GM12878 (cell line): ENCODE measurements at regions not wholly inside any gene's neighbourhood (a gene's known extent, or its start where the extent isn't known, plus 50 kb on each side); places are given as distances from the start of the nearest gene placed in this dataset.

ENCODE experiments used
- ATAC-seq: fragments of 200-7000 bp; cut with Tn5 transposase; 3 replicates; pipeline ENCODE4 v1.9.1; 2020; ENCODE audit warnings: mild to moderate bottlenecking, moderate library complexity
- BruUV-seq: library from RNA; stranded (reverse); fragments of 400-500 nt; replicated peaks from 2 replicates; lab custom pipeline; 2021; lab: Mats Ljungman, UMichigan
- CTCF ChIA-PET: fragments of 300-600 bp; sonication (Branson Sonifier 250); formaldehyde crosslinking; extraction: SDS; loops from one replicate; lab custom pipeline; 2021; ENCODE audit warnings: inconsistent platforms; lab: Yijun Ruan, JAX
- POLR2A ChIA-PET: fragments of 350-600 bp; formaldehyde crosslinking; extraction: SDS; loops from one replicate; lab custom pipeline; 2021; ENCODE audit warnings: inconsistent platforms; lab: Charles Lee
- RAD21 ChIA-PET: fragments of 300-600 bp; sonication (Branson Sonifier 250); formaldehyde crosslinking; loops from one replicate; lab custom pipeline; 2023; ENCODE audit warnings: antibody characterized with exemption; ENCODE audit not compliant: unreplicated experiment; lab: Charles Lee
- SMC1A ChIA-PET: fragments of 300-600 bp; sonication (Branson Sonifier 250); formaldehyde crosslinking; loops from one replicate; lab custom pipeline; 2023; ENCODE audit not compliant: unreplicated experiment, uncharacterized antibody; lab: Charles Lee
- DNase-seq: peaks from one replicate; pipeline ENCODE4 v3.0.0-alpha.2; 2011; ENCODE audit warnings: low read depth, low spot score
- FAIRE-seq: peaks from 3 replicates; lab custom pipeline; 2011; peaks lifted over from hg19 to GRCh38; lab: Jason Lieb, UNC
- H2AFZ ChIP-seq: 2 replicates; pipeline ENCODE4 v1.6.0; 2011; ENCODE audit warnings: low read depth, low read length, control low read depth; ENCODE audit not compliant: control insufficient read depth
- H3K27ac ChIP-seq: 2 replicates; pipeline ENCODE4 v1.5.1; 2011; ENCODE audit warnings: control low read depth; ENCODE audit not compliant: control insufficient read depth, insufficient read depth
- H3K27me3 ChIP-seq, 2 experiments: replicated peaks in 1 of 2; 2 replicates each; pipeline versions ENCODE4 v1.6.0 to v1.6.1; 2011; ENCODE audit warnings: low read length in 1 of 2; ENCODE audit not compliant: control insufficient read depth in 2 of 2, insufficient read depth in 2 of 2
- H3K36me3 ChIP-seq, 2 experiments: 2 replicates each; pipeline ENCODE4 v1.5.1; 2011; ENCODE audit warnings: low read length in 1 of 2; ENCODE audit not compliant: control insufficient read depth in 2 of 2, insufficient read depth in 2 of 2
- H3K4me1 ChIP-seq: 2 replicates; pipeline ENCODE4 v1.6.1; 2011; ENCODE audit warnings: mild to moderate bottlenecking, low read length, moderate library complexity, mixed read lengths; ENCODE audit not compliant: control insufficient read depth, insufficient read depth
- H3K4me2 ChIP-seq: 2 replicates; pipeline ENCODE4 v1.6.0; 2011; ENCODE audit warnings: control low read depth; ENCODE audit not compliant: control insufficient read depth, insufficient read depth
- H3K4me3 ChIP-seq: fragments of 200-600 bp; sonication (generic); 2 replicates; pipeline ENCODE4 v1.5.1; 2016
- H3K79me2 ChIP-seq: 2 replicates; pipeline ENCODE4 v1.6.0; 2011; ENCODE audit warnings: low read length; ENCODE audit not compliant: control insufficient read depth, insufficient read depth
- H3K9ac ChIP-seq: 2 replicates; pipeline ENCODE4 v1.8.0; 2011; ENCODE audit warnings: low read length, control low read depth, mixed read lengths; ENCODE audit not compliant: control insufficient read depth, insufficient read depth
- H3K9me3 ChIP-seq: replicated peaks from 3 replicates; pipeline ENCODE4 v1.5.1; 2011; ENCODE audit warnings: mild to moderate bottlenecking, low read length; ENCODE audit not compliant: control insufficient read depth, insufficient read depth
- H4K20me1 ChIP-seq: 2 replicates; pipeline ENCODE4 v1.6.0; 2011; ENCODE audit not compliant: control insufficient read depth, insufficient read depth
- CEBPB ChIP-seq, 2 experiments: fragments of 150-350 bp in 1 of 2; IDR thresholded peaks; 2 replicates each; pipeline ENCODE4 v1.6.1; 2012 to 2014; ENCODE audit warnings: low read depth in 2 of 2, low read length in 2 of 2, borderline replicate concordance in 1 of 2, inconsistent platforms in 1 of 2
- CHD4 ChIP-seq: fragments of 200-600 bp; sonication (generic); IDR thresholded peaks from 2 replicates; pipeline ENCODE4 v1.6.1; 2016; ENCODE audit warnings: mild to moderate bottlenecking
- CTCF ChIP-seq, 3 experiments: IDR thresholded peaks in 2 of 3; conservative IDR thresholded peaks in 1 of 3; 2 replicates each; pipeline ENCODE4 v1.5.1; 2011; ENCODE audit warnings: low read depth in 3 of 3, low read length in 3 of 3, mild to moderate bottlenecking in 3 of 3, control low read depth in 2 of 3, moderate library complexity in 2 of 3, inconsistent platforms in 1 of 3, mixed read lengths in 1 of 3; ENCODE audit not compliant: control insufficient read depth in 2 of 3, insufficient read depth in 1 of 3; ENCODE audit errors: extremely low read depth in 1 of 3
- E2F4 ChIP-seq: IDR thresholded peaks from 2 replicates; pipeline ENCODE4 v1.6.1; 2012; ENCODE audit warnings: low read depth, low read length, improper control_type of control experiment
- GATAD2B ChIP-seq: fragments of 450-650 bp; conservative IDR thresholded peaks from 2 replicates; pipeline ENCODE4 v1.6.1; 2017; ENCODE audit warnings: low read depth, mild to moderate bottlenecking, moderate library complexity
- PKNOX1 ChIP-seq: fragments of 450-650 bp; IDR thresholded peaks from 2 replicates; pipeline ENCODE4 v1.6.1; 2016; ENCODE audit warnings: mild to moderate bottlenecking
- POLR2A ChIP-seq: IDR thresholded peaks from 2 replicates; pipeline ENCODE4 v1.6.1; 2011; ENCODE audit warnings: low read depth, mild to moderate bottlenecking, low read length
- POLR2AphosphoS2 ChIP-seq: IDR thresholded peaks from 2 replicates; pipeline ENCODE4 v1.6.1; 2011; ENCODE audit warnings: low read depth, mild to moderate bottlenecking, low read length, improper control_type of control experiment, moderate library complexity
- RFX5 ChIP-seq: IDR thresholded peaks from 2 replicates; pipeline ENCODE4 v1.6.1; 2011; ENCODE audit warnings: low read depth, low read length, improper control_type of control experiment
- SMC3 ChIP-seq: IDR thresholded peaks from 2 replicates; pipeline ENCODE4 v1.6.1; 2011; ENCODE audit warnings: low read length, improper control_type of control experiment, borderline replicate concordance
- TAF1 ChIP-seq: IDR thresholded peaks from 2 replicates; pipeline ENCODE4 v1.6.1; 2011; ENCODE audit warnings: mild to moderate bottlenecking, low read depth, low read length, borderline replicate concordance
- YBX1 ChIP-seq: fragments of 450-650 bp; IDR thresholded peaks from 2 replicates; pipeline ENCODE4 v1.6.1; 2016; ENCODE audit warnings: antibody characterized with exemption
- ZNF384 ChIP-seq: IDR thresholded peaks from 2 replicates; pipeline ENCODE4 v1.6.1; 2012; ENCODE audit warnings: low read depth, mild to moderate bottlenecking, low read length, improper control_type of control experiment, borderline replicate concordance
- in situ Hi-C: fragments of 300-500 bp; cut with MboI; formaldehyde crosslinking; loops from 9 replicates; pipeline ENCODE4 v1.14.3; 2018; ENCODE audit warnings: mixed read lengths
- intact Hi-C: fragments of 100-400 bp; cut with micrococcal nuclease; formaldehyde crosslinking; loops from one replicate; pipeline ENCODE4 v1.14.2; 2022; ENCODE audit not compliant: unreplicated experiment
- TF ChIP-seq, protein P1 (sequence below): fragments of 450-650 bp; formaldehyde crosslinking; IDR thresholded peaks from 2 replicates; pipeline ENCODE4 v1.4.0; 2020; ENCODE audit warnings: mild to moderate bottlenecking, moderate library complexity
- TF ChIP-seq, protein P2 (sequence below): fragments of 450-650 bp; IDR thresholded peaks from 2 replicates; pipeline ENCODE4 v1.6.1; 2016; ENCODE audit warnings: mild to moderate bottlenecking

- Histone ChIP-seq H3K79me2 (no peaks in the 10 kb centered on the region), H2AFZ (no peak overlapping the region), H3K4me1 (no peaks in the 10 kb centered on the region), H3K27ac (no peak overlapping the region), H3K9ac (no peak overlapping the region), H3K4me2 (no peak overlapping the region), H3K36me3 (no peaks in the 10 kb centered on the region), H3K9me3 (no peaks in the 10 kb centered on the region), H3K27me3 (no peaks in the 10 kb centered on the region), H3K4me3 (no peak overlapping the region), H4K20me1 (no peaks in the 10 kb centered on the region)
- intact Hi-C loops: no loop called here
- BruUV-seq: no TSS peak
- ATAC-seq (no peak), DNase-seq (no peak), FAIRE-seq (no peak)
- ChIA-PET SMC1A (no interaction called here), POLR2A (no interaction called here), RAD21 (no interaction called here), CTCF (no interaction called here)
- in situ Hi-C loops: no loop called here
- no peak for TF ChIP-seq CEBPB (IDR thresholded peaks at IDR 0.05; ENCODE audit: borderline replicate concordance in 1 of 2, low read depth in 2 of 2, low read length in 2 of 2)
- TF ChIP-seq, protein P1, sequence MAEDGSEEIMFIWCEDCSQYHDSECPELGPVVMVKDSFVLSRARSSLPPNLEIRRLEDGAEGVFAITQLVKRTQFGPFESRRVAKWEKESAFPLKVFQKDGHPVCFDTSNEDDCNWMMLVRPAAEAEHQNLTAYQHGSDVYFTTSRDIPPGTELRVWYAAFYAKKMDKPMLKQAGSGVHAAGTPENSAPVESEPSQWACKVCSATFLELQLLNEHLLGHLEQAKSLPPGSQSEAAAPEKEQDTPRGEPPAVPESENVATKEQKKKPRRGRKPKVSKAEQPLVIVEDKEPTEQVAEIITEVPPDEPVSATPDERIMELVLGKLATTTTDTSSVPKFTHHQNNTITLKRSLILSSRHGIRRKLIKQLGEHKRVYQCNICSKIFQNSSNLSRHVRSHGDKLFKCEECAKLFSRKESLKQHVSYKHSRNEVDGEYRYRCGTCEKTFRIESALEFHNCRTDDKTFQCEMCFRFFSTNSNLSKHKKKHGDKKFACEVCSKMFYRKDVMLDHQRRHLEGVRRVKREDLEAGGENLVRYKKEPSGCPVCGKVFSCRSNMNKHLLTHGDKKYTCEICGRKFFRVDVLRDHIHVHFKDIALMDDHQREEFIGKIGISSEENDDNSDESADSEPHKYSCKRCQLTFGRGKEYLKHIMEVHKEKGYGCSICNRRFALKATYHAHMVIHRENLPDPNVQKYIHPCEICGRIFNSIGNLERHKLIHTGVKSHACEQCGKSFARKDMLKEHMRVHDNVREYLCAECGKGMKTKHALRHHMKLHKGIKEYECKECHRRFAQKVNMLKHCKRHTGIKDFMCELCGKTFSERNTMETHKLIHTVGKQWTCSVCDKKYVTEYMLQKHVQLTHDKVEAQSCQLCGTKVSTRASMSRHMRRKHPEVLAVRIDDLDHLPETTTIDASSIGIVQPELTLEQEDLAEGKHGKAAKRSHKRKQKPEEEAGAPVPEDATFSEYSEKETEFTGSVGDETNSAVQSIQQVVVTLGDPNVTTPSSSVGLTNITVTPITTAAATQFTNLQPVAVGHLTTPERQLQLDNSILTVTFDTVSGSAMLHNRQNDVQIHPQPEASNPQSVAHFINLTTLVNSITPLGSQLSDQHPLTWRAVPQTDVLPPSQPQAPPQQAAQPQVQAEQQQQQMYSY (CRISPR knock-in tag): no peak
- TF ChIP-seq CTCF (IDR thresholded peaks at IDR 0.05 in 2 of 3, conservative IDR thresholded peaks at IDR 0.05 in 1 of 3; ENCODE audit: control insufficient read depth in 2 of 3, extremely low read depth in 1 of 3, insufficient read depth in 1 of 3, low read depth in 3 of 3, low read length in 3 of 3): no peak
- TF ChIP-seq RFX5: no peak
- TF ChIP-seq CHD4: no peak
- no peak for TF ChIP-seq ZNF384
- TF ChIP-seq SMC3: no peak
- TF ChIP-seq, protein P2, sequence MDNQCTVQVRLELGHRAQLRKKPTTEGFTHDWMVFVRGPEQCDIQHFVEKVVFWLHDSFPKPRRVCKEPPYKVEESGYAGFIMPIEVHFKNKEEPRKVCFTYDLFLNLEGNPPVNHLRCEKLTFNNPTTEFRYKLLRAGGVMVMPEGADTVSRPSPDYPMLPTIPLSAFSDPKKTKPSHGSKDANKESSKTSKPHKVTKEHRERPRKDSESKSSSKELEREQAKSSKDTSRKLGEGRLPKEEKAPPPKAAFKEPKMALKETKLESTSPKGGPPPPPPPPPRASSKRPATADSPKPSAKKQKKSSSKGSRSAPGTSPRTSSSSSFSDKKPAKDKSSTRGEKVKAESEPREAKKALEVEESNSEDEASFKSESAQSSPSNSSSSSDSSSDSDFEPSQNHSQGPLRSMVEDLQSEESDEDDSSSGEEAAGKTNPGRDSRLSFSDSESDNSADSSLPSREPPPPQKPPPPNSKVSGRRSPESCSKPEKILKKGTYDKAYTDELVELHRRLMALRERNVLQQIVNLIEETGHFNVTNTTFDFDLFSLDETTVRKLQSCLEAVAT: no peak
- no peak for TF ChIP-seq YBX1
- no peak for TF ChIP-seq POLR2A
- TF ChIP-seq TAF1: no peak
- no peak for TF ChIP-seq POLR2AphosphoS2
- no peak for TF ChIP-seq PKNOX1
- no peak for TF ChIP-seq GATAD2B
- TF ChIP-seq E2F4: no peak
Measured at GRCh38 chr16:80298676-80299075, 242.1 kb upstream of the DYNLRB2 start.
